Activated CD8-positive, alpha-beta memory T cell treated with anti-CD3 and anti-CD28 coated beads for 1 hour (primary cell): ENCODE measurements at regions not wholly inside any gene's neighbourhood (a gene's known extent, or its start where the extent isn't known, plus 50 kb on each side); places are given as distances from the start of the nearest gene placed in this dataset.
"Not testable (repeated sequence)": the region's sequence is repeated elsewhere in the genome, so short reads cannot be mapped to it uniquely, and the experiment has no call there.

ENCODE experiments used
- DNase-seq, 2 donors: peaks; one replicate each; pipeline ENCODE4 v3.0.0-alpha.2; 2020; ENCODE audit warnings: low read depth in 1 of 2; ENCODE audit errors: extremely low read depth in 1 of 2

DNA sequence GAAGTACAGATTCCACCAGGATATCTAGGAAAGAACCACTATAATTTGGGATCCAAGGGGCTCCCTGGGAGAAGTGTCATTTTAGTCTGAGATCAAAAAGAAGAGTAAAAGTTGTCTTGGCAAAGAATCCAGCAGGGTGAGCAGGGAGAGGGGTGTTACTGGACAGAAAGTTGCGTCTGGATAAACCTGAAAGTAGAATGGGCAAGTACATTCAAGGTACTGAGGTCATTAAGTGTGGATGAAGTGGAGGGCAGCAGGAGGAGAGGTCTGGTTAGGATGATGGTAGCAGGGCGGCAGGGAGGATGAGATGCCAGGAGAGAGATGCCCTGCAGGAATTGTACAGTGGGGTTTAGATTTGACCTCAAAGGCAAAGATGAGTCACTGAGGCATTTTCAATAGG is 253.3 kb downstream of the KLF13 start:
- DNase-seq, result no peak

DNA sequence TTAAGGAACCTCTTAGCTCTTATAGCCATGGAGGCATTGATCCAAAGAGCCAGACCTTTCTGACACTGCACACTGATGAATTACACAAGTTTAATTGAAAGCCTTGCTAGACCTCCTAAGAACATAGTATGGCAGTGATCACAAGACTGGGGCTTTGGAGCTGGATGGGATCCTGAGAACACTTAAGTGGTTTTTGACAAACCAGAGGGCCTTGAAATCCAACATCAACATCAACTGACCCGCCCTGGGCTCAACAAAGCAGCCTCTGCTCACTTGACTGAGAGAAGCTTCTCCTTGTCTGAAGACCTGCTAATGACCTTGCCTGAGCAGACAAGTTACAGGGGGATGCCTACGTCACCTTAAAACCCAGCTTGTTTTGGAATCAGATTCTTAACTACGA is 257.6 kb downstream of the KLF13 start:
- no peak for DNase-seq

DNA sequence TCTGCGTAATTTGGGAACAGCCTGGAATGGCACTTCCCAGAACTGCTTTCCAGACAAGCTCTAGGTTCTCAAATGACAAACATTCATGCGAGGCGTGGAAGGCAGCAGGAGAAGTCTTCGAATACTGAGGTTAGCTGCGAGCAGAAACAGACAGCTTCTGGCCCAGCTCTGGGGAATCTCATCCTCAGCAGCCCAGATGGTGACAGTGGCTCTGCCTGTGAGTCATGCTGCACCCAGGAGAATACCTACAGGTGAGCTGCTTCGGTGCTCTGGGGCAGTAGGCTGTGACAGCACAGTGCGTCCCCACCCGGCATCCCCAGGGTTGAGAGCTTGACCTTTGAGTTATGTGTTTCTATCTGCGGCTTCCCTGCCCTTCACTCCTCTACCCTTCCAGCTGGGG is 258.6 kb downstream of the KLF13 start:
- no peak for DNase-seq

DNA sequence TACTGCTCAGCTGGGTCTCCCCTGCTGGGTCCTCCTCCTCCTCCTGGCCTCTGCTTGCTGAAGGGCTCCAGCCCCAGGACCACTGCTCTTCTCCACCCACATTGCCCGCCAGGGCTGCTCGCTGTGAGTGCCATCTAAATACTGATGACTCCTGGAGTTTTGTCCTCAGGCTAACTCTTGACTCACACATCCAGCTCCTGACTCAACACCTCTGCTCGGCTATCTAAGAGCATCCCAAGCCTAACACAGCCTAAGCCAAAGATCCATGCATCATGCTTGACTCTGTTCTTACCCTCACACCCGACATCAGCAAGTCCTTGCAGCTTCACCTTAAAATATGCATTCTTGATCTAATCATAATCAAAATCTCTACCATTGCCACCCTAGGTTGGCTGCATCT is 260.2 kb downstream of the KLF13 start:
- DNase-seq, result no peak

DNA sequence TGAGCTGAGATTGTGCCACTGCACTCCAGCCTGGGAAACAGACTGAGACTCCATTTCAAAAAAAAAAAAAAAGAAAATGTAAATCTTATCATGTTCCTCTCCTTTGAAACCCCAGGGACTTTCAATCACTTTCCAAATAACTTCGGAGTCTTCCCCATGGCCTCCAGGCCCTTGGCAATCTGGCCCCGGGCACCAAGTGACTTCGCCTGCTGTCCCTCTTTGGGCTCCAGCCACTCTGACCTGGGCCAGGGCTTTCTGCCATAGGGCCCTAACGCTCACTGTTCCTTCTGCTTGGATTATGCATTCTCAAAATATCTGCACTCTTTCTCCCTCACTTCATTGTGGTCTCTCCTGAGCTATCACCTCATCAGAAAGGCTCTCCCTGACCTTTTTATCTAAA is 260.9 kb downstream of the KLF13 start:
- DNase-seq, result no peak

DNA sequence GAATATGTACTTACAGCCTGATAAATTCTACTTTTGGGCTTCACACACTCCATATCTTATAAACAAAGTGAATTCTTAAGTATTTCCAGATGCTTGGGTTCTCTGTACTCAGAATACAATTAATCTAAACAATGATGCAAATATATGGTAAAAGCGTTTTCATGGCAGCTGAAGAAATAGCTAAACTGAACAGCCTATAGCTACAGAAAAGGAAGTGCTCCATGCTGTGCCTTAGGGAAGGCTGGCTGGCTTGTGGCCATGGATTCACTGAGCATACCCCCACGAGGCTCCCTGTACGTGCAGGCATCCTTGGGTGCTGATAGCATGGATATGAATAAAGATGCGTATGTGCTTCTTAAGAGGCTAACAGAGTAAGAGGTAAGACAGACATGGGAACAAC is 264.0 kb downstream of the KLF13 start:
- DNase-seq, result no peak

DNA sequence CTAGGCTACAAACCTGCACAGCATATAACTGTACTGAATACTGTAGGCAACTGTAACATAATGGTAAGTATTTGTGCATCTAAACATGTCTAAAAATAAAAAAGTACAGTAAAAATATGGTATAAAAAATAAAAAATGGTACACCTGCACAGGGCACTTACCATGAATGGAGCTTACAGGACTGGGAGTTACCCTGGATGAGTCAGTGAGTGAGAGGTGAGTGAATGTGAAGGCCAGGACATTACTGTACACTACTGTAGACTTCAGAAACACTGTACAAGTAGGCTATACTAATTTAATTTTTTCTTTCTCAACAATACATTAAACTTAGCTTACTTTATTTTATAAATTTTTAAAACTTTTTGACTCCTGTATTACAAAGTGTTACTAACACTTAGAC is 265.3 kb downstream of the KLF13 start:
- no peak for DNase-seq

DNA sequence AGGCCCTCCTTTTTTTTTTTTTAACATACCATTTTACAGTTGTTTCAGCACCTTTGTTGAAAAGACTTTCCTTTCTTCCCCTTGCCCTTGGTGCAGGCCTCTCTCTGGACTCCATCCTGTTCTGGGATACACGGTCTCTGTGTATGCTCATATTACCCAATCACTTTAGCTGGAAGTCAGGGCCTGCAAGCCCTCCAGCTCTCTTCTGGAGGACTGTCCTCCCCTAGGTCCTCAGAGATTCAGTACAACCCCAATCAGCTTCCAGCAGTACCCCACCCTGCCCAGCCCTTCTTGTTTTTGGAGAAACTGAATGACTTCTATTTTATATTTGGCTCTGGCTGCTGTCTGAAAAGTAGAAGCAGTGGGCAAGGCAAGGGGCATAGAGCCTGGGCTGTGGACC is 270.8 kb downstream of the KLF13 start:
- DNase-seq, result no peak

DNA sequence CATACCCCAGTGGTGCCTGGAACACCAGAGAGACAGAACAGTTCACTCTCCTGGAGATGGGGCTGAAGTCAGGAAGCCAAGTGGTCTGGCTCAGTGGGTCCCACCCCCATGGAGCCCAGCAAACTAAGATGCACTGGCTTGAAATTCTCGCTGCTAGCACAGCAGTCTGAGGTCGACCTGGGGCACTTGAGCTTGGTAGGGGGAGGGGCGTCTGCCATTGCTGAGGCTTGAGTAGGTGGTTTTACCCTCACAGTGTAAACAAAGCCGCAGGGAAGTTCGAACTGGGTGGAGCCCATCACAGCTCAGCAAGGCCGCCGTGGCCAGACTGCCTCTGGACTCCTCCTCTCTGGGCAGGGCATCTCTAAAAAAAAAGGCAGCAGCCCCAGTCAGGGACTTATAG is 272.0 kb downstream of the KLF13 start:
- DNase-seq, result no peak

DNA sequence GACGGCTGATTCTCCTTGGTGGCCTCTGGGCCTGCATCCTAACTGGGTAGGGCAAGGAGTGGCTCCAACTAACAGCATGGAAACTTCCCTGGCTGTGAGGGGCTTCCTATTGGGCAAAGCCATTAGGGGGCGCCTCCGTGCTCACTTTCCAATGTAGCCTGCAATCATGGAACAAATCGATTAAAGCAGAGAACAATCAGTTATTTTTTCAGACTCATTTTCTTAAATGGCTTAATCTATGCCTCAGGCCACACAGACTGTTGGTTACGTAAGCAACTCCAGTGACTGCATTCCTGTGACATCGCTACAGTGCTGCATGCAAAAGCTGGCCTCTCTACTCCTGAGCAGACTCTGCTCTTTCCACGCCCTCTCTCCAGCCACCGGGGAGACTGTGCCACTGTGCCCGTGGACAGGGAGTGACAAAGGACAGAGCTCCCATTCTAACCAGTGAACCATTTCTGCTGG is 278.9 kb downstream of the KLF13 start:
- DNase-seq, result no peak

DNA sequence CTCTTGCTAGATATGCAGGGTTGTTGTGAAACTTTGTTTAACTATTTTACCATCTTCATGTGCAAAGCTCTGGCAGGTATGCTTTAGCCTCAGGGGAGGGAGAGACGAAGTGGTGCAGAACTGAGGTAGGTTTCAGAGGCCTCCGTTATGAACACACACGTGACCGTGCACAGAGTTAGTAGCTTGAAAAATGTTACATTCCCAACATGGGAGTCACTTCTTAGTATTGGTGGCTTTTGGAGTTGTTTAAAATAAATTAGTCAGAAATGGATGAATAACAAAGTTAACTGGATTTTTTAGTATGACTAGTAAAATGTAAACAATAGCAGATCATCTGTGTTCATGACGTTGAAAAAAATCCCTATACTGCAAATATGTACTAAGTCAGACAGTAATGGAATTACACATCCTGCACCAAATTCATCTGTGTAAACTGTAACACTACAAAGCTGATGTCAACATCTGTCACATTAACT is 279.6 kb downstream of the KLF13 start:
- DNase-seq, result no peak

DNA sequence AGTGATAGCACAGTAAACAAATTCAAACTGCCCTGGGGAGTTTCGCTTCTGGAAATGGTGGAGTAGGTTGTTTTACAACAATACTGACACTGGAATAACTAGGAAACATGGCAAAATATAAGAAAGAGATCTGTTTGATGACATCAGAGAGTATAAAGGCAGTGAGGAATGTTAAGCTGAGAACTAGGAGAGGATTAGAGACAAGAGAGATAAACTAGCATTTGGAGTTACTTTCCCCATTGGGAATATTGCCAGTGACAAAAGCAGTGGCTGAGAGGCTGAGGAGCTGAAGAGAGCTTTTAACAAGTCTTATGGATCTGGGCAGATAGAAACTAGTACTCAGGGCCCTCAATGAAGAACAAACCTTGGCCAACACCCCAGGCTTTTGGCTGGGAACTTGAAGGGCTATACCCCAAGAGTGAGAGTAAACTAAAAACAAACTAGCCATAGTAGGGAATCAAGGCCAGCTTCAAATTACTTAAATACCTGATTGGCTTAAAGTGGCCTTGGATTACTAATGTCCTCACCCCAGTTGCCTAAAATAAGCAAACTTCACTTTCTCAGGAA is 280.4 kb downstream of the KLF13 start:
- DNase-seq, result no peak

DNA sequence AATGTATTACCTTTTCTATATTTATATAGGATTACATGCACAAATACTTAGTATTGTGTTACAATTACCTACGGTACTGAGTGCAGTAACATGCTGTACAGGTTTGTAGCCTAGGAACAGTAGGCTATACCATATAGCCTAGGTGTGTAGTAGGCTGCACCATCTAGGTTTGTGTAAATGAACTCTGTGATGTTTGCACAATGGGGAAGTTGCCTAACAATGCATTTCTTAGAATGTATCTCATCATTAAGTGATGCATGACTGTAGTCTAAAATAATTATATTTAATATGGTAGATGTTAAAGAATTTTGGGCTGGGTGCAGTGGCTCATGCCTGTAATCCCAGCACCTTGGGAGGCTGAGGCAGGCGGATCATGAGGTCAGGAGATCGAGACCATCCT is 281.0 kb downstream of the KLF13 start:
- no peak for DNase-seq

DNA sequence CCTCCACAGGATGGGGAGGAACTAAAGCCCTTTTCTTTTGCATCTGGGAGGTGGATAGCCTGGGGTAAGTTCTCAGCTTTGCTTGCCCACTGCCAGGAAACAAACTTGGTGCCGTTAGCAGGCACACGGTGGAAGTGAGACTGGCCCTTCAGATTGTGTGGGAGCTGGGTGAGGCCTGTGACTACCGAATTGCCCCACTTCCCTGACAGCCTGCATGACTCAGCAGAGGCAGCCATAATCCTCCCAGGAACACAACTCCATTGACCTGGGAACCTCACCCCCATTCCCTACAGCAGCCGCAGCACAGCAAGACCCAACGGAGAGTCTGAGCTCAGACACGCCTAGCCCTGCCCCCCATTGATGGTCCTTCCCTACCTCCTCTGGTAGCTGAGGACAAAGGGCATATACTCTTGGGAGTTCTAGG is 282.6 kb downstream of the KLF13 start:
- no peak for DNase-seq

DNA sequence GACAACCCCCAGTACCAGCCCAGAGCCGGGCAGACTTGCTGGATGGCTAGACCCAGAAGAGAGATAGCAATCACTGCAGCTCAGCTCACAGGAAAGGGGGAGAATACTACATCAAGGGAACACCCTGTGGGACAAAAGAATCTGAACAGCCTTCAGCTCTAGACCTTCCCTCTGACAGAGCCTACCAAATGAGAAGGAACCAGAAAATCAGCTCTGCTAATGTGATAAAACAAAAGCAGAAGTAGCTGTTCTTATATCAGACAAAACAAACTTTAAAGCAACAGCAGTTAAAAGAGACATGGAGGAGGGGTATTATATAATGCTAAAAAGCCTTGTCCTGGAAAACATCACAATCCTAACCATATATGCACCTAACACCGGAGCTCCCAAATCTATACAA is 283.3 kb downstream of the KLF13 start:
- DNase-seq, result no peak

DNA sequence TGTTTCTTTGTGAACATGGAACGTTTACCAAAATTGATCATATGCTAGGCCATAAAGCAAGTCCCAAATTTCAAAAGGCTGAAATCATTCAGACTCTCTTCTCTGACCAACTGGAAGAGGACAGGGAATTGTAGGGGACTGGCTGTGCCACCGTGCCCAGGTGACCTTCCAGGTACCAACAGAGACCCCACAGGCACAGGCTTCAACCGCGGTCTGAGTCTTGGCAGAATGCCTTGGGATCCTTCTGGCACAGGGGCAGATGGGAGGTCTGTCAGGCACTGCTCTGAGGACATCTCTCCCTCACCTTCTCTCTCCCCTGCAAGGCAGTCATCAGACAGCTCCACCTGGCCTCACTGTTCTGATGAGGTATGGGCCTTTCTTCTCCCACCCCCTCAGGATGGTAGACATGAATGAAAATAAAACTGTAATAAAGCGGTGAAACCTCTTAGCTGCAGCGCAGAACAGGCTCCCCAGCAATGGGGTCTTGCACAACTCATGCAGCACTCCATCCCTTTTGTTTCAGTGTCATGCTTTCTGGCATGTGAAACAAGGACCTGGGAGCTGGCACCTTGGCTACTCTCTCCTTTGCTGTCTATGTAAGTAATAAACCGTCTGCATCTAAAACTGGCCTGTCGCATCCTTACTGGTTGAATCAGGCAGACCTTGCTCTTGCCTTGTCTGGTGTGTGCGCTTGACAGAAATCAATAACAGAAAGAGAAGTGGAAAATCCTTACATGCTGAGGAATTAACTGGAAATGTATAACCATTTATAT is 289.2 kb downstream of the KLF13 start:
- no peak for DNase-seq

DNA sequence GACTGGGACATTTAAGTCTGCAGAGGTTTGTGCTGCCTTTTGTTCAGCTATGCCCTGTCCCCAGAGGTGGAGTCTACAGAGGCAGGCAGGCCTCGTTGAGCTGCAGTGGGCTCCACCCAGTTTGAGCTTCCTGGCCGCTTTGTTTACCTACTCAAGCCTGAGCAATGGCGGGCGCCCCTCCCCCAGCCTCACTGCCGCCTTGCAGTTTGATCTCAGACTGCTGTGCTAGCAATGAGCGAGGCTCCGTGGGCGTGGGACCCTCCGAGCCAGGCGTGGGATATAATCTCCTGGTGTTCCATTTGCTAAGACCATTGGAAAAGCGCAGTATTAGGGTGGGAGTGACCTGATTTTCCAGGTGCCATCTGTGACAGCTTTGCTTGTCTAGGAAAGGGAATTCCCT is 296.7 kb downstream of the KLF13 start:
- not testable (repeated sequence) for DNase-seq

DNA sequence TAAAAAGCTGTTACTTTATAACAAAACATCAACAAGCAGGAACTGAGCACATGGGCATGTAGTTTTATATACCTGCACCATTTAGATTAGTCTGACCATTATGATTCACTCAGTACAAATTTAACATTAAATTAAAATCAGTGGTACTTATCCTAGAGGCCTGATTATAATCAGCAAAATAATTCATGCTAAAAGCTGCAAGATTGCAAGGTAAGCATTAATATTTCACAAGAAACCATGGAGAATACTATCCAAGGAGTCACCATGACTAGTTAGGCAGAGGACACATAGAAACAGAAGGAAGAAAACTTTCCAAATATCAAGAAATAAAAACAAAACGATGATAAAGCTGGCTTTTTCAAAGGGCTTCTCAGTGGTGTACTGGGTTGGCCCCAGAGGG is 297.5 kb downstream of the KLF13 start:
- not testable (repeated sequence) for DNase-seq

DNA sequence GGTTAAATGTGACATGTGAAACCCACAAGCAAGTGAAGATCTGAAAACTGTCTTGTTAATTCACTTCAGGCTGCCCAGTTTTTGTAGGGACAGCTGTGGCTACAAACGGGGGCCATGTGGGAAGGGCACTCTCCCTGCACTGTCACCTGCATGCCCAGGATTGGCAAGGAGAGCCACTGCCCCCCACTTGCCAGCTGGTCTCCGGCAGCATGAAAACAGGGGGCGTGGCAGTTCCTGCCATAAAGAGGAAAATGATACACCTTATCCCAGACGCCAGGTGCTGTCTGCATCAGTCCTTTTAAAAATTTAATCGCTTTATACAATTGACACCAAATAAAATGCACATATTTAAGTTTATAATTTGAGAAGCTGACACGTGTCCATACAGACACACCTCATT is 309.1 kb downstream of the KLF13 start:
- DNase-seq, result not testable (repeated sequence)

DNA sequence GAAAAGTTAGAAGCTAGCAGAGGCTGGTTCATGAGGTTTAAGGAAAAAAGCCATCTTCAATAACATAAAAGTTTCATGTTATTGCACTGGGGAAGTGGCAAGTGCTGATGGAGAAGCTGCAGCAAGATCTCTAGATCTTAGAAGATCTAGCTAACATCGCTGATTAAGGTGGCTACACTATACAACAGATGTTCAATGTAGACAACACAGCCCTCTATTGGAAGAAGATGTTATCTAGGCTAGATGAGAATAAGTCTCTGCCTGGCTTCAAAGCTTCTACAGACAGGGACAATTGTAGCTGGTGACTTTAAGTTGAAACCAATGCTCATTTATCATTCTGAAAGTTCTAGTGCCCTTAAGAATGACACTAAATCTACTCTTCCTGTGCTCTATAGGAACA is 310.3 kb downstream of the KLF13 start:
- DNase-seq, result not testable (repeated sequence)

DNA sequence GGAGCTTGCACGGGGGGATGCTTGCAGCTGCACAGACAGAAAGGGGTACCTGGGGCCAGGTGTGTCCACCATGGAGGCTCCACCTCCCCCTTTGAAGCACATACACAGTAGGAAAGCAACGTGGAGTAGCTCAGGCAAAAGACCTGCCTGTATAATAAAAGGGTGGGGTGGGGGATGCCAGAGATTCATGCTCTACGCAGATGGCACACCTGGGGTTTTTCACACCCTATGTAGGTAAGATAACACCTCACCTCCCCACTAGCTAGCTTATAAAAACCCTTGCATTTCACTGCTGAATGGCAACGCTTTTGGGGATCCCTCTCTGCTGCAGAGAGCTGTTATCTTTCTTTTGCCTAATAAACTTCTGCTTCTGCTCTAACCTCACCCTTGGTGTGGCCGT is 317.3 kb downstream of the KLF13 start:
- not testable (repeated sequence) for DNase-seq

DNA sequence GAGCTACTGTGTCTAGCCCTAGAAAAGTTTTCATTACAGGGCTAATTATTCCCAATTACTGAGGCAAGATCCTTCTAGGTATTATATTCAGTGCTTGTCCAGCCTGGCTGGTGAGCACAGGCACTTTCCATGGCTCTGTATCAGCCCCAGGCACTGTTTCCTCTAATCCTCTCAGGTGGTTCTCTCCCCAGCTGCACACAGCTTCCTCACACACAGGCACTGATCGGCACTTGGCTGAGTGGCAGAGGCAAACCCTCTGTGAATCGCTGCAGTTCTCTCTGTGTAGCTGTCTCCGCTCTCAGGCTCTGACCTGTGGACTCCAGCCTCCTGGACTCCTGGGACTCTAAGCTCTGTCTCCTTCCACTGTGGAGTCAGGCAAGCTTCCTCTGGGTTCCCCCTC is 318.1 kb downstream of the KLF13 start:
- not testable (repeated sequence) for DNase-seq
